ENCODE measurements at regions not wholly inside any gene's neighbourhood (a gene's known extent, or its start where the extent isn't known, plus 50 kb on each side); places are given as distances from the start of the nearest gene placed in this dataset.
"Not testable (repeated sequence)": the region's sequence is repeated elsewhere in the genome, so short reads cannot be mapped to it uniquely, and the experiment has no call there.

GRCh38 chrX:131861088-131861787 is 161.9 kb upstream of the STK26 start:
- Histone ChIP-seq H3K4me3 (ENCODE audit: insufficient read depth, low read length) (no peak overlapping the region), H3K9me3 (ENCODE audit: low read depth, low read length) (no peaks in the 10 kb centered on the region), H3K4me2 (ENCODE audit: insufficient read depth, low read length) (no peak overlapping the region)

GRCh38 chrX:131862321-131862720 is 160.8 kb upstream of the STK26 start:
- Histone ChIP-seq H3K36me3 (ENCODE audit: insufficient read depth, low read length) (no peaks in the 10 kb centered on the region), H3K27me3 (ENCODE audit: insufficient read depth, low read length) (peaks cover 17% of the 10 kb centered on the region), H3K4me3 (ENCODE audit: insufficient read depth, low read length) (no peak overlapping the region), H2AFZ (ENCODE audit: low read length) (no peak overlapping the region), H3K9me3 (ENCODE audit: low read depth, low read length) (no peaks in the 10 kb centered on the region), H3K27ac (ENCODE audit: low read depth, low read length) (no peak overlapping the region), H3K4me1 (ENCODE audit: insufficient read depth, low read length) (no peaks in the 10 kb centered on the region), H3K4me2 (ENCODE audit: insufficient read depth, low read length) (no peak overlapping the region), H3K79me2 (ENCODE audit: insufficient read depth, low read length) (no peaks in the 10 kb centered on the region), H4K20me1 (ENCODE audit: insufficient read depth, low read length) (no peaks in the 10 kb centered on the region)
- TF ChIP-seq CTCF (IDR thresholded peaks at IDR 0.05; ENCODE audit: extremely low read depth, low read depth, low read length): no peak
- no peak for DNase-seq (ENCODE audit: insufficient read length, low spot score, missing footprints)

More at GRCh38 chrX:131861088-131861787, 161.9 kb upstream of the STK26 start:
- Histone ChIP-seq H3K36me3 (ENCODE audit: insufficient read depth, low read length) (no peaks in the 10 kb centered on the region), H3K27me3 (ENCODE audit: insufficient read depth, low read length) (peaks cover 17% of the 10 kb centered on the region), H3K4me1 (ENCODE audit: insufficient read depth, low read length) (no peaks in the 10 kb centered on the region), H2AFZ (ENCODE audit: low read length) (no peak overlapping the region), H3K27ac (ENCODE audit: low read depth, low read length) (no peak overlapping the region), H3K79me2 (ENCODE audit: insufficient read depth, low read length) (no peaks in the 10 kb centered on the region), H4K20me1 (ENCODE audit: insufficient read depth, low read length) (no peaks in the 10 kb centered on the region)
- no peak for DNase-seq (ENCODE audit: insufficient read length, low spot score, missing footprints)
- TF ChIP-seq CTCF (IDR thresholded peaks at IDR 0.05; ENCODE audit: extremely low read depth, low read depth, low read length): no peak

- Histone ChIP-seq H3K4me3 (ENCODE audit: insufficient read depth, low read length) (no peak overlapping the region), H3K36me3 (ENCODE audit: insufficient read depth, low read length) (no peaks in the 10 kb centered on the region), H3K4me2 (ENCODE audit: insufficient read depth, low read length) (no peak overlapping the region), H4K20me1 (ENCODE audit: insufficient read depth, low read length) (no peaks in the 10 kb centered on the region), H2AFZ (ENCODE audit: low read length) (no peak overlapping the region), H3K27me3 (ENCODE audit: insufficient read depth, low read length) (peaks cover 4% of the 10 kb centered on the region), H3K9me3 (ENCODE audit: low read depth, low read length) (no peaks in the 10 kb centered on the region), H3K27ac (ENCODE audit: low read depth, low read length) (no peak overlapping the region), H3K4me1 (ENCODE audit: insufficient read depth, low read length) (no peaks in the 10 kb centered on the region), H3K79me2 (ENCODE audit: insufficient read depth, low read length) (no peaks in the 10 kb centered on the region)
- DNase-seq (ENCODE audit: insufficient read length, low spot score, missing footprints): no peak
- TF ChIP-seq CTCF (IDR thresholded peaks at IDR 0.05; ENCODE audit: extremely low read depth, low read depth, low read length): no peak
These were observed 153.9 kb upstream of the STK26 start for GRCh38 chrX:131869182-131869581.

- no peak for TF ChIP-seq CTCF (IDR thresholded peaks at IDR 0.05; ENCODE audit: extremely low read depth, low read depth, low read length)
These were observed 148.8 kb upstream of the STK26 start for GRCh38 chrX:131874300-131874699.

GRCh38 chrX:131875827-131876226 is 147.3 kb upstream of the STK26 start:
- H3K27ac ChIP-seq (ENCODE audit: low read depth, low read length); H3K4me3 ChIP-seq (ENCODE audit: insufficient read depth, low read length); H3K4me1 ChIP-seq (ENCODE audit: insufficient read depth, low read length); H3K9me3 ChIP-seq (ENCODE audit: low read depth, low read length); H2AFZ ChIP-seq (ENCODE audit: low read length); DNase-seq (ENCODE audit: insufficient read length, low spot score, missing footprints); H3K4me2 ChIP-seq (ENCODE audit: insufficient read depth, low read length); H3K79me2 ChIP-seq (ENCODE audit: insufficient read depth, low read length); H4K20me1 ChIP-seq (ENCODE audit: insufficient read depth, low read length); H3K36me3 ChIP-seq (ENCODE audit: insufficient read depth, low read length): not testable (repeated sequence)
- H3K27me3 ChIP-seq (ENCODE audit: insufficient read depth, low read length): peaks cover 13% of the 10 kb centered on the region

More at GRCh38 chrX:131874300-131874699, 148.8 kb upstream of the STK26 start:
- H2AFZ ChIP-seq (ENCODE audit: low read length): no peak overlapping the region
- H3K4me2 ChIP-seq (ENCODE audit: insufficient read depth, low read length): no peak overlapping the region
- H3K9me3 ChIP-seq (ENCODE audit: low read depth, low read length): no peaks in the 10 kb centered on the region
- no peak overlapping the region for H3K27ac ChIP-seq (ENCODE audit: low read depth, low read length)
- H3K4me1 ChIP-seq (ENCODE audit: insufficient read depth, low read length): no peaks in the 10 kb centered on the region
- H4K20me1 ChIP-seq (ENCODE audit: insufficient read depth, low read length): no peaks in the 10 kb centered on the region
- H3K27me3 ChIP-seq (ENCODE audit: insufficient read depth, low read length): peaks cover 8% of the 10 kb centered on the region
- H3K4me3 ChIP-seq (ENCODE audit: insufficient read depth, low read length): no peak overlapping the region
- H3K36me3 ChIP-seq (ENCODE audit: insufficient read depth, low read length): no peaks in the 10 kb centered on the region
- no peak for DNase-seq (ENCODE audit: insufficient read length, low spot score, missing footprints)
- no peaks in the 10 kb centered on the region for H3K79me2 ChIP-seq (ENCODE audit: insufficient read depth, low read length)

Measured in osteoblast (primary cell).